ENCODE measurements at regions not wholly inside any gene's neighbourhood (a gene's known extent, or its start where the extent isn't known, plus 50 kb on each side); places are given as distances from the start of the nearest gene placed in this dataset.

- TF ChIP-seq CTCF (IDR thresholded peaks at IDR 0.05) (no peak), EP300 (IDR thresholded peaks at IDR 0.05; ENCODE audit: low read depth) (no peak), POLR2AphosphoS5 (IDR thresholded peaks at IDR 0.05) (no peak)
Observed at GRCh38 chr3:116808725-116809124, 99.1 kb downstream of the TUSC7 start.

All from transverse colon (tissue), 4 donors.